ENCODE measurements at regions not wholly inside any gene's neighbourhood (a gene's known extent, or its start where the extent isn't known, plus 50 kb on each side); places are given as distances from the start of the nearest gene placed in this dataset.

DNA sequence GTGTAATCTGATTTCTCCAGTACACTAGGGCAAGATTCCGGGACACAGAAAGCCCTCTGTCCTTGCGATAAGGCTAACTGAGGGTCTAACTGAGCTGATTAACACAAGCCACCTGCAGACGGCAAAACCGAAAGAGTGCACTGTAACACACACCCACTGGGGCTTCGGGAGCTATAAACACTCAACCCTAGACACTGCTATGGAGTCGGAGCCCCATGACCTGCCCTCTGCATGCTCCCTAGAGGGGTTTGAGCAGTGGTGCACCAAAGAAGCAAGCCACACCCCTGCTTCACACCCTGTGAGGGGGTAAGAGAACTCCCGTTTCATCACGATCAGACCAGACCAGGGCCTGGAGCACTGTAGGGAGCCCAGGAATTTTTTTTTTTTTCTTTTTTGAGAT is 72.4 kb downstream of the DMRTA2 start:
- intact Hi-C loops (cut with micrococcal nuclease) = no loop called here
- Histone ChIP-seq H3K4me3 (replicated peaks in 1 of 2; ENCODE audit: low read depth in 1 of 2, low read length in 2 of 2) (no peak overlapping the region), H3K4me1 (ENCODE audit: control insufficient read depth in 1 of 2, insufficient read depth in 2 of 2, low read length in 2 of 2) (no peaks in the 10 kb centered on the region), H3K36me3 (ENCODE audit: control insufficient read depth in 1 of 2, insufficient read depth in 2 of 2, low read length in 2 of 2) (no peaks in the 10 kb centered on the region), H3K79me2 (ENCODE audit: insufficient read depth, low read length) (no peaks in the 10 kb centered on the region), H3K27ac (ENCODE audit: low read depth, low read length) (no peak overlapping the region), H3K4me2 (ENCODE audit: low read length) (no peak overlapping the region), H4K20me1 (ENCODE audit: insufficient read depth) (no peaks in the 10 kb centered on the region), H3K9ac (ENCODE audit: low read length) (no peak overlapping the region), H3K9me2 (ENCODE audit: insufficient read depth) (no peaks in the 10 kb centered on the region), H3K9me3 (ENCODE audit: control insufficient read depth in 1 of 2, insufficient read depth in 1 of 2, low read depth in 1 of 2, low read length in 2 of 2) (no peaks in the 10 kb centered on the region), H2AFZ (ENCODE audit: low read depth, low read length, poor library complexity, severe bottlenecking) (no peak overlapping the region), H3K27me3 (ENCODE audit: insufficient read depth, low read length) (peaks cover 11% of the 10 kb centered on the region)
- TF ChIP-seq, protein P1, sequence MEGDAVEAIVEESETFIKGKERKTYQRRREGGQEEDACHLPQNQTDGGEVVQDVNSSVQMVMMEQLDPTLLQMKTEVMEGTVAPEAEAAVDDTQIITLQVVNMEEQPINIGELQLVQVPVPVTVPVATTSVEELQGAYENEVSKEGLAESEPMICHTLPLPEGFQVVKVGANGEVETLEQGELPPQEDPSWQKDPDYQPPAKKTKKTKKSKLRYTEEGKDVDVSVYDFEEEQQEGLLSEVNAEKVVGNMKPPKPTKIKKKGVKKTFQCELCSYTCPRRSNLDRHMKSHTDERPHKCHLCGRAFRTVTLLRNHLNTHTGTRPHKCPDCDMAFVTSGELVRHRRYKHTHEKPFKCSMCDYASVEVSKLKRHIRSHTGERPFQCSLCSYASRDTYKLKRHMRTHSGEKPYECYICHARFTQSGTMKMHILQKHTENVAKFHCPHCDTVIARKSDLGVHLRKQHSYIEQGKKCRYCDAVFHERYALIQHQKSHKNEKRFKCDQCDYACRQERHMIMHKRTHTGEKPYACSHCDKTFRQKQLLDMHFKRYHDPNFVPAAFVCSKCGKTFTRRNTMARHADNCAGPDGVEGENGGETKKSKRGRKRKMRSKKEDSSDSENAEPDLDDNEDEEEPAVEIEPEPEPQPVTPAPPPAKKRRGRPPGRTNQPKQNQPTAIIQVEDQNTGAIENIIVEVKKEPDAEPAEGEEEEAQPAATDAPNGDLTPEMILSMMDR (IDR thresholded peaks at IDR 0.05 in 2 of 3, conservative IDR thresholded peaks at IDR 0.05 in 1 of 3; ENCODE audit: borderline replicate concordance in 1 of 3, insufficient read depth in 1 of 3, low read depth in 2 of 3, low read length in 2 of 3) = no peak
- no peak for TF ChIP-seq SRF (IDR thresholded peaks at IDR 0.05; ENCODE audit: low read depth)
- ATAC-seq (no peak), DNase-seq (ENCODE audit: low read depth, low spot score) (no peak)
- POLR2A ChIA-PET = no interaction called here
- no TSS peak for BruUV-seq (replicated peaks)
- RAD21 ChIA-PET (ENCODE audit: low non-redundant PET in 1 of 2, low total read pairs in 2 of 2, uncharacterized antibody in 2 of 2, unreplicated experiment in 2 of 2) = no interaction called here
- CTCF ChIA-PET = no interaction called here

- ChIA-PET RAD21 (ENCODE audit: low non-redundant PET in 1 of 2, low total read pairs in 2 of 2, uncharacterized antibody in 2 of 2, unreplicated experiment in 2 of 2) (no interaction called here), POLR2A (no interaction called here), CTCF (no interaction called here)
- ATAC-seq (no peak), DNase-seq (ENCODE audit: low read depth, low spot score) (no peak)
- Histone ChIP-seq H3K9ac (ENCODE audit: low read length) (no peak overlapping the region), H3K4me2 (ENCODE audit: low read length) (no peak overlapping the region), H3K79me2 (ENCODE audit: insufficient read depth, low read length) (no peaks in the 10 kb centered on the region), H2AFZ (ENCODE audit: low read depth, low read length, poor library complexity, severe bottlenecking) (no peak overlapping the region), H3K4me3 (replicated peaks in 1 of 2; ENCODE audit: low read depth in 1 of 2, low read length in 2 of 2) (no peak overlapping the region), H3K36me3 (ENCODE audit: control insufficient read depth in 1 of 2, insufficient read depth in 2 of 2, low read length in 2 of 2) (no peaks in the 10 kb centered on the region), H3K9me2 (ENCODE audit: insufficient read depth) (no peaks in the 10 kb centered on the region), H4K20me1 (ENCODE audit: insufficient read depth) (no peaks in the 10 kb centered on the region), H3K27ac (ENCODE audit: low read depth, low read length) (no peak overlapping the region), H3K9me3 (ENCODE audit: control insufficient read depth in 1 of 2, insufficient read depth in 1 of 2, low read depth in 1 of 2, low read length in 2 of 2) (no peaks in the 10 kb centered on the region), H3K27me3 (ENCODE audit: insufficient read depth, low read length) (peaks cover 11% of the 10 kb centered on the region), H3K4me1 (ENCODE audit: control insufficient read depth in 1 of 2, insufficient read depth in 2 of 2, low read length in 2 of 2) (no peaks in the 10 kb centered on the region)
- no TSS peak for BruUV-seq (replicated peaks)
- intact Hi-C loops (cut with micrococcal nuclease) = no loop called here
- TF ChIP-seq SIN3A (IDR thresholded peaks at IDR 0.05; ENCODE audit: low read depth) (no peak), EZH2 (IDR thresholded peaks at IDR 0.05) (no peak), RAD21 (IDR thresholded peaks at IDR 0.05; ENCODE audit: low read depth) (no peak), ATF3 (IDR thresholded peaks at IDR 0.05) (no peak), SP1 (IDR thresholded peaks at IDR 0.05; ENCODE audit: low read depth) (no peak), ZFX (IDR thresholded peaks at IDR 0.05) (no peak), ELF1 (IDR thresholded peaks at IDR 0.05; ENCODE audit: borderline replicate concordance, low read depth) (no peak)
- TF ChIP-seq, protein P1 (IDR thresholded peaks at IDR 0.05 in 2 of 3, conservative IDR thresholded peaks at IDR 0.05 in 1 of 3; ENCODE audit: borderline replicate concordance in 1 of 3, insufficient read depth in 1 of 3, low read depth in 2 of 3, low read length in 2 of 3) = no peak
These were observed 72.8 kb downstream of the DMRTA2 start for GRCh38 chr1:50350421-50350820.
